GM13977 (cell line): ENCODE measurements at regions not wholly inside any gene's neighbourhood (a gene's known extent, or its start where the extent isn't known, plus 50 kb on each side); places are given as distances from the start of the nearest gene placed in this dataset.
"Not testable (repeated sequence)": the region's sequence is repeated elsewhere in the genome, so short reads cannot be mapped to it uniquely, and the experiment has no call there.

ENCODE experiments used
- DNase-seq: peaks from one replicate; pipeline ENCODE4 v3.0.0; 2012; ENCODE audit warnings: low spot score
- CTCF ChIP-seq: IDR thresholded peaks from 2 replicates; pipeline ENCODE4 v1.5.1; 2012; ENCODE audit warnings: mild to moderate bottlenecking, control low read depth; ENCODE audit not compliant: insufficient read depth; ENCODE audit errors: extremely low read depth, missing control alignments
- in situ Hi-C: fragments of 300-500 bp; cut with MboI; formaldehyde crosslinking; loops from one replicate; pipeline ENCODE4 v1.12.0; 2022; ENCODE audit warnings: low sequenced_read_pairs, low pct_unique_long_range_greater_than_20kb, mixed read lengths, inconsistent platforms; ENCODE audit not compliant: unreplicated experiment

GRCh38 chr1:157269656-157270375, 131.6 kb upstream of the ETV3 start:
- no peak for TF ChIP-seq CTCF
- DNase-seq, result peak; percentile 21
- in situ Hi-C loops, result no loop called here

DNA sequence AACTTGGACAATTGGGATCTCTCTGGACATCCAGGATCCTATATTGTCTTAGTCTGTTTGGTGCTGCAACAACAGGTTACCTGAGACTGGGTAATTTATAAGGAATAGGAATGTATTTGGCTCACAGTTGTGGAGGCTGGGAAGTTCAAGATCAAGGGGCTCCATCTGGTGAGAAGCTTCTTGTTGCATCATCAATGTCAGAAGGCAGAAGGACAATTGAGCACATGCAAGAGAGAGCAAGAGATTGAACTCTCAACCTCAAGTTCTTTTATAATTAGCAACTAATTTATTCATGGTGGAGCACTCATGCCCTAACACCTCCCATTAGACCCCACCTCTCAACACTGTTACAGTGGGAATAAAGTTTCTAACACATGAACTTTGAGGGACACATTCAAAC, 124.7 kb upstream of the ETV3 start:
- in situ Hi-C loops, result no loop called here
- DNase-seq, result no peak
- no peak for TF ChIP-seq CTCF

- in situ Hi-C loops, result no loop called here
- no peak for TF ChIP-seq CTCF
- no peak for DNase-seq
Measured at GRCh38 chr1:157262422-157262821, 124.2 kb upstream of the ETV3 start.

GRCh38 chr1:157255891-157256290, 117.7 kb upstream of the ETV3 start:
- in situ Hi-C loops, result not testable (repeated sequence)

GRCh38 chr1:157254183-157254582, 116.0 kb upstream of the ETV3 start:
- DNase-seq, in situ Hi-C loops: not testable (repeated sequence)

More at GRCh38 chr1:157255891-157256290, 117.7 kb upstream of the ETV3 start:
- not testable (repeated sequence) for DNase-seq

GRCh38 chr1:157252473-157252872, 114.3 kb upstream of the ETV3 start:
- no peak for DNase-seq
- no peak for TF ChIP-seq CTCF
- in situ Hi-C loops, result no loop called here

DNA sequence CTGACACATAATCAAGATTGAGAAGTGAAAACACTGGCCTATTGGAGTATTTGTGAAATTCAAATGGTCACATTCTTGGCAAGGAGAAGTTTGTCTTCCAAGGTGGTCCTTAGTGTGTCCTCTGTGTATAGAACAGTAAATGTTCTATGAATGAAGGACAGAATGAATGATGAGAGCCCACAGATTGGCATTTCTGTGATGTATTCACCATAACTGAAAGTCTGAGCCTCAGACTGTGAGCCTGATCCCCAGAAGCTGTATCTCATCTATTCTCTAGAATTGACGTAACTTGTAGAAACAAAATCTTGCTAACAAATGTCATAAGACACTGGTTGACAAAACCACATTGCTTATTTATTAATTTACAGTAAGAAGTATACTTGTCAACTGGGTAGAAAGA, 111.5 kb upstream of the ETV3 start:
- TF ChIP-seq CTCF, result no peak
- DNase-seq, result no peak
- in situ Hi-C loops, result no loop called here

- in situ Hi-C loops, result no loop called here
- peak; percentile 16 for DNase-seq
- no peak for TF ChIP-seq CTCF
Measured at GRCh38 chr1:157249326-157249725, 111.1 kb upstream of the ETV3 start.

GRCh38 chr1:157247764-157248049, 109.5 kb upstream of the ETV3 start:
- in situ Hi-C loops, DNase-seq: not testable (repeated sequence)
